Activated CD4-positive, CD25-positive, alpha-beta regulatory T cell treated with anti-CD3 and anti-CD28 coated beads, Interleukin-2, amount 50 U/mL, for 16 hours (primary cell): ENCODE measurements at regions not wholly inside any gene's neighbourhood (a gene's known extent, or its start where the extent isn't known, plus 50 kb on each side); places are given as distances from the start of the nearest gene placed in this dataset.

Source experiments
- DNase-seq: peaks from one replicate; pipeline ENCODE4 v3.0.0-alpha.2; 2020; ENCODE audit warnings: low read depth, low spot score

DNA sequence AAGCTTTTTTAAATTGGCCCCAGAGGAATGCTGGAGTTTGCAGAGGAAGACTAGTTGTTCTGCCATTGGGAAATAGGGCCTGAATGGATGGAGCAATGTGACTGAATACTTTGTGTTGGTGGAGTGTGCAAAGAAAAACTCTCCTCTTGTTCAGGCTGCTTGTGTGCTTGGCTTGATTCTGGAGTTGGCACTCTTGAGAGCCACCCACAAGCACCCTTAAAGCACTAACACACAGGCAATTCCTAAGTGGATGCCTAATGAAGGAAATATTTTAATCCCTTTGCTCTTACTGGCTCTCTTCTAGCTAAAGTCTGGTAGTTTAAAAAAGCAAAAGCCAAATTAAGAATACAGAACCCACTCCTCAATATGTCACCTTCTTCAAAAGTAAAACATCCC, 304.4 kb upstream of the C2CD4B start:
- DNase-seq, result no peak

DNA sequence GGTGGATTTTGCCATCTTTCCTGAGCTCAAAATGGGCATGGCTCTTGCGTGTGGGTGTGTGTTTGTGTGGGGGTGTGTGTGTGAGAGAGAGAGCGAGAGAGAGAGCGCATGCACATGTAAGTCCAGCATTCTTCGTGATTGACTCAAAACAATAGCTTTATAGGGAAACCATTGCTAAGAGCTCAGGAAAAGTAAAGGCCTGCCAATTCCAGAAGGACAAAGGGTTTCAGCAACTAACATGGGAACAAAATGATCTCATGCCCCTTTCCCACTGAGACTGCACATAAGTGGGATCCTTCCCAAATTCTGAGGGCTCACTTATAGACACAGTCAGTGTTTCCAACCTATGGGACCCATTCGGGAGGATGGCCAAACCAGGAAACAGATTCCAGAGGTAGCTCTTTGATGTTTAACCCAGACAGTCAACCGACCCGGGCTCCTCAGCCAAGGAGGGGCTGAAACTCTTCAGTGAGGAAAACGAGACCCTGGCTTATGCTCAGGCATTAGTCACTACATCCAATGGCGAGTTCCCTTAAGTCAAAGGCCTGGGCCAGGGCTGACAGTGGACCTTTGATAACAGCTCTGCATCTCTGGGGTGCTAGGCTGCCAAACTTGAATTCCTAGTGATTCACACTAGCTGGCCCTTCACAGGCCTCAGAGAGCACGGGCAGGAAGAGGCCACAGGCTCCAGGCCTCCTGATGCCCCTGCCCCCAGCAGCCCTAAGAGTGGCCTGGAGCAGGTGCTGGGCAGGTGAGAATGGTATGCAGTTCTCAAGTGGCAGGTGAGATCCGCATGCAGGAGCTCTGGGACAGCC, 305.0 kb upstream of the C2CD4B start:
- DNase-seq, result no peak

DNA sequence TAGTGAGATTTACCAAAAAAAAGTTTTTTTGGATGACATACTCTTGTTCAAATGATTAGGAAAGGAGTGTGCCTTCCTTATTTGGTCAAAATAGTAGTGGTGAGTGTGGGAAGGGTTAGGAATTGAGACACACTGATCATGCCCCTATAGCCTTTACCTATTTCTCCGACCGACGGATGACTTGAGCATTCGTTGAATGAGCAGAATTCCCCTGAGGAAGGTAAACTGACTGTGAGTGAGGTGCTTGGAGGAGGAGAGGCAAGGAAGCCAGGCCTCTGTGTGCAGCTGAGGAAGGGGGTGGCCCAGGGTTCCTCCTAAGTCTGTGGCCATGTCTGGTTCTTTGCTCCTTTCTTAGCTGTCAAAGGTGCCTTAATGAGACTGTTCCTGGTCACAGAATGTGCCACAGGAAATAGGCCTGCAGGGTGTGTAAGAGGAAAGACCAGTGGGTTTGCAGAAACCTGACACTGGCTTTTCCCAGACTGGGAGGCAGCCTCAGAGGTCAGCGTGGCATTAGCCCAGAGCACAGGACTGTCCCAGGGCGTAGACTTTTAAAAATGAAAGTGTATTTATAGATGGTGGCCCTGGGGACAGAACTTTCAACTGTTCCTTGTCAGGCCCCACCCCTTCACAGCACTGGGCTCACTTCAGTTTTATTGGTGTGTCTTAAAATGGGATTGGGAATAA, 307.7 kb upstream of the C2CD4B start:
- no peak for DNase-seq

DNA sequence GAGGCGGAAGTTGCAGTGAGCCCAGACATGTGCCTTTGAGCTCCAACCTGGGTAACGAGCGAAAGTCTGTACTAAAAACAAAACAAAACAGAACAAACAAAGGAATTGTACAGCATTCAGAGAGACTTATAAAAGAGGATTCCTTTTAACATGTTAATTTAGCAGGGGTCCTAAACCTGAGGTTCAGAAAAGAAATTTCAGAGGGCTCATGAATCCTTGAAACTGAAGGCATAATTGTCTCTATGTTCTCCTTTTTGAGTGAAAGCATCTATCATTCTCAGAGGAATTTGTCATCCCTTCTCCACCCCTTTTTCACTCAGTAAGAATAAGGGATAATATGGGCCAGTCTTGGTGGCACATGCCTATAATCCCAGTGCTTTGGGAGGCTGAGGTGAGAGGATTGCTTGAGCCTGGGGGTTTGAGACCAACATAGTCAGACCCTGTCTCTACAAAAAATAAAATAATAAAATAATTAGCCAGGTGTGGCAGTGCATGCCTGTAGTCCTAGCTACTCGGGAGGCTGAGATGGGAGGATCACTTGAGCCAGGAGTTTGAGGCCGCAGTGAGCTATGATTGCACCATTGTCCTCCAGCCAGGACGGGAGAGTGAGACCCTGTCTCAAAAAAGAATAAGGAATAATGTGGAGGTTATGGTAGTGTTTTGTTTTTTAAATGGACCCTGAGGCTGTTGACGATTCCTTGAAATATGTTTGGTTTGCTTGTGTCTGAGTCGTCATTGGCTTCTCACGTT, 309.1 kb upstream of the C2CD4B start:
- no peak for DNase-seq

DNA sequence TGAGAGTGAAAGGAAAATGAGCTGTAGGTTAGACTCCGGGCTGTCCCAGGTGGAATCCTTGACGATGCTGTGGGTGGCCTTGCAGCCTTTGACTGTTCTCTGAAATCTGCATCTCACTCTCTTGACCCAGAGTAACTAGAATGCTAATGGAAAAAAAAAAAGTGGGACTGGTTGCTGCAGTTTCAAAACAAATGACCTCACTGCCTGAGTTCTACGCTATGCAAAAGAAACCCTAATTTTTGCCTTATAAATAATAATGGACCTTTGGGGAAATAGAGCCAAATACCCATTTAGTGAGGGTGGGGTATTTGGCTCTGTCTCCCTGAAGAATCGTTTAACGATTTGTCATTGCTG, 309.7 kb upstream of the C2CD4B start:
- no peak for DNase-seq

DNA sequence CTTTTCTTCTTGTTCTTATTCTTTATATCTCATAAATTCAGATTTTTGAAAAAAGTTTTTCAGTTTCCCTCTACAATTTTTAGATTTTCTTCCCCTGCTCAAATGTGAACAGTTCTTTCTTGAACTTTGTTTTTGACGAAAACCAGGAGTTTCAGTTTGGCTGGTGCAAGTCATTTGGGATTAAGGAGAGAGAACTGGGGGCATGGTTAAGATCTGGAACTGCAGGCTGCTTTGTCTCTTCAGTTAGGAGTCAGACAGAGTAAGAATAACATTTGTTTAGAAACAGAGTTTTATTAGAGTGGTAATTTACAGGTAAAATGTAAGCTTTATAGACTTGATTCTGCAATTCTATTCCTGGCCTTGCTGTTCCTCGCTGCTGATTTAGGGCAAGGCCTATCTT, 310.5 kb upstream of the C2CD4B start:
- DNase-seq, result no peak

DNA sequence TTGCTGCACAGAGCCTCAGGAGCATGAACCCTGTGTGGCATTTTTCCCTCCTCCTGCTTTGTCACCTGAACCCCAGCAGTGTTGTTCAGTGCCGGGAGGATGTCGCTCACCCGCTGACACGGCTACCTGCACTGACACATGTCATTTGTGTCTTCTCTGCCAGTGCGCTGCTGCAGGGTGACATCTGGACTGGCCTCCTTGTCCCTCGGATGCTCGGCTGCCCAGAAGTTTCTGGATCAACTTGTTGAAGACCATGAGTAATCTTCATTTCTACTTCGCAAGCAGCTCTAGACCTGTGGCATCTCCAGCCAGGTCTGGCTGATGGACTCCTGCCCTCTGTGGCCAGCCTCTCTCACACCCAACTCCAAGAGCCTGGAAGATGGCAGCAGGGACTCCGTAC, 311.1 kb upstream of the C2CD4B start:
- no peak for DNase-seq

DNA sequence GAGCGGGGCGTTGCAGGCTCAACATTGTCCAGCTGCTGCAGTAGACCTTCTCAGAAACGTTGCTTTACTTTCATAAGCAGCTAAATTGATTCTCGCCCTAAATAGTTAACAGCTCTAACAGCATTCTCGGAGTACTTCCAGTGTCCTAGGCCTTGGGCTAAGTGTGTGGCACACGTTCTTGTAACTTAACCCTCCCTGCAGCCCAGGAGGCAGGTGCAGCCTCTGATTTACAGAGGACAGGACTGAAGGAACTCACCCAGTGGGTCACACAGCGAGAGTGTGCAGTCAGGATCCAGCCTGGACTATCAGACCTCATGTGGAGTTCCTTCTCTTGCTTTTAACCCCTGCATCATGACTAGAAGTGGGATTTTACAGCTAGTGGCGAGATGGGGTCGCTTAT, 312.8 kb upstream of the C2CD4B start:
- no peak for DNase-seq

DNA sequence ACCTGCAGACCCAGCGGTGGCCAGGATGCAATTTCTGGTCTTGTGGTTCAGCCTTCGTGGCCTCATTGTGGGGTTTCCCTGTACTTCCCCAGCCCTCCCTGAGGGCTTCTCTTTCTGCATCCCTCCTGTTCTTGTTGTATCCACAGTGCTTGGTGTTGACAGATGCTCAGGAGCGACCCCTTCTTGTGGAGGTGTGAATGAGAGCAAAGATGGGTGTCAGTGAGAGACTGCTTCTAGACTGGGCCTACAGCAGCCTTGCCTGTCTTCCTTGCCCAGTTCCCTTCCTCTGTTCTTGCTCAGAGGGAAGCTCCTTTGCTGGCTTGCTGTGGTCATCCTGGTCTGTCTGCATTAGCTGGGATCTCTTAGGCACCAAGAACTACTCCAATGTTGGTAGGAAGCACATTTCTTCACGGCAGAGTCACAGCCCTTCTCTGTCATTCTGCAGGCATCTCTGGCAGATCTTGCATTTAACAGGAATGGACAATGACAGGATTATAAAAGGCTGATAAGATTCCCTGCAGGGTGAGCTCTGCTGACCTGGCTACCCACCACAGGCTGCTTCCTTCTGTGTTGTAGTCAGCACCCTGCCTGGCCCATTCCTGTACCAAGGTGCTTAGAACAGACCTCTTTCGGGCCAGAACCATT, 317.8 kb upstream of the C2CD4B start:
- no peak for DNase-seq

DNA sequence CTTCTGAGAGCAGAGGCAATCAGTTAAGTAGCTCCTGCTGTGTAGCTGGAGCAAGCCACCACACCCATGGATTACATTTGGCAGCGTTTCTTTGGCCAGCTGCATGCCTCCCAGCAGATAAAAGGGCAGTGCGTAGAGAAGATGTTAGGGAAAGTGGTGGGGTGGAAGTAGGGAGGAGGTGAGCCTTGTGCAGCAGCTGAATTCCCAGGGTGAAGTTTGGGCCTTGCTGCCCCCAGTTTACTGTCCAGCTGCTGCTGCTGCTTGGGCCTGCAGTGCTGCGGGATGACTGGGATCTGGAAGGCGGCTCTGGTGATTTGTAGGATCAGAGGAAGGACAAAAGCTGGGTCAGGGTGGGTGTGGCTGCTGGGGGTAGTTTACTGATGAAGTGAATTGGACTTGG, 318.7 kb upstream of the C2CD4B start:
- DNase-seq, result no peak

DNA sequence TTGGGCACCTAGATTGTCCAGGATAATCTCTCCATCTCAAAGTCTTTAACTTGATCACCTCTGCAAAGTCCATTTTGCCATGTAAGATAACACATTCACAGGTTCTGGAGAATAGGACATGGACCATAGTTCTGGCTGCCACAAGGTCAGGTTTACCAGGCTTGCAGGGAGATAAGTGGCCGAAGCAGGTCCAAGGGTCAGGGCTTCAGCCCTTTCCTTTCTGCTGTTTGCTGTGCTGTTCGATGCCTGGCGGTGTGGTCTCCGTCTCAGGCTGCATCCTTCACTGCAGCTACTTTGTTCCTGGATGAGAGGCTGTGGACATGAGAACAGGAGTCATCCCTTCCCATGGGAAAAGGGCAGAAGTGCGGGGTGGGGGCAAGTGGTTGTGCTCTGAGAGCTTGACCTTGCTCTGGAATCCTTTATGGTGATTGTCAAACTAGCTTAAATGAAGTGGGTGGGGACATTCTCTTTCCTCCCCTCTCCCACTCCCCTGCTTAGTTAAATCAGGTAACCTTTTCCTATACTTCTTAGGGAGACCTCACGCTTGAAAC, 320.2 kb upstream of the C2CD4B start:
- no peak for DNase-seq

DNA sequence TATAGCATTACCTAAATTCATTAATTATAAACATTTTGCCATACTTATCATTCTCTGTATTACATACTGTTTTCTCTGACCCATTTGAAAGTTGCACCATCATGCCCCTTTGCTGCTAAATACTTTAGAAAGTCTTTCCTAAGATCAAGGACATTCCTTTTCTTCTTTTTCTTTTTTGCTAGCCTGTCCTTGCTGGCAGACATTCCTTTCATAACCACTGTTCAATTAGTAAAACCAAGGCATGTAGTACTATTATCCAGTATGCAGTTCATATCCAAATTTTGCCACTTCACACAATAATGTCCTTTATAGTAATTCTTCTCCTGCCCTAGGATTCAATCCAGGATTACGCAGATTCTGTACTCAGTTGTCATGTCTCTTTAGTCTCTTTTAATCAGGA, 321.0 kb upstream of the C2CD4B start:
- DNase-seq, result no peak

DNA sequence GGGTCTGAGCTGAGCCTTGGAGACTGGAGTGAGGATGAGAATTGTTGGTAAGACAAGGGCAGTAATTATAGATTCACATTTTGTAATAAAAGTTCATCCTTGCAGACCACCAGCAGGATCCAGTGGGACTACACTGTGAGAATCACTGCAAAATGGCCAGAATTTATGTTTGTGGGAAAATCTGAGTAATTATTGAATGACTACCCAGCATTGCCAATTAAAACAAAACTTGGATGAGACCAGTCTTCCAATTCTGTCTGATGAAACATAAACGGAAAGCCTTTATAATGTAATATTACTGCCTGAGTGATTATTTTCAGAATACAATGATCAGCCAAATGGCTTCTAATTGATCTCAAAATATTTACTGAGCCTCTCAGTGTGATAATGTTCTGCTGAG, 323.3 kb upstream of the C2CD4B start:
- no peak for DNase-seq

DNA sequence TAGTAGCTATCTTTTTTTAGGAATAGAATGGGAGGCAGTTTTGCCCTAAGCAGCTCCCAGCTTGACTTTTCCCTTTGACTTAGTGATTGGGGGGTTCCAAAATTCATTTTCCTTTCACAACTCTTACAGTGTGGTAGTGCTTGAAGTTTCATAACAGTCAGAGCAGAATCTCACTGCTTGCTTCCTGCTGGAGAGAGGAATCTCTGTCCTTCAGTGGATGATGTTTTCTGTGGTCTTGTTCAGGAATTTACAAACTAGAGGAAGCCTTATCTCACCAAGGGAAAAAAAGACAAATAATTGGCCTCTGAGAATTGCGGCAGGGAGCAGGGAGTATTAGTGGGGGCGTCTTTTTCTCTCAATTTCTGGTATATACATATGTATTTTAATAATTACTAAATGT, 326.6 kb upstream of the C2CD4B start:
- no peak for DNase-seq

DNA sequence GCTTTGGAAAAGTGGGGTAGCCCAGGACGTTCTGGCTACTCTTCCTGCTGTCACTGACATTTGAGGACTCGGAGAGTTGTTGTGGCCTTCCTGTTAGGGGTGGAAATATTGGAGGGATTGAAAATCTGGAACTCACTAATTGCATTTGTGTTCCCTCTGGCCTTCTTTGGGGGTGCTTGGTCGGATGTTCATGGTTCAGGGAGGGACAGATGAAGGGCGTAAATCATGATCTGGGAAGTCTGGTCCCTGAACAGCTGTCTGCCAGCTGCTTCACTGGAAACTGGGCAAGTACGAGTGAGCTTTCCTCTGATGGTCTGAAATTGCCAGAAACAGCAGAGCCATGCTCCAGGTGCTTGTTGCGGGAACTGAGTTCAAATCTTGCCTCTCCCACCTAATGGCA, 327.8 kb upstream of the C2CD4B start:
- DNase-seq, result no peak

DNA sequence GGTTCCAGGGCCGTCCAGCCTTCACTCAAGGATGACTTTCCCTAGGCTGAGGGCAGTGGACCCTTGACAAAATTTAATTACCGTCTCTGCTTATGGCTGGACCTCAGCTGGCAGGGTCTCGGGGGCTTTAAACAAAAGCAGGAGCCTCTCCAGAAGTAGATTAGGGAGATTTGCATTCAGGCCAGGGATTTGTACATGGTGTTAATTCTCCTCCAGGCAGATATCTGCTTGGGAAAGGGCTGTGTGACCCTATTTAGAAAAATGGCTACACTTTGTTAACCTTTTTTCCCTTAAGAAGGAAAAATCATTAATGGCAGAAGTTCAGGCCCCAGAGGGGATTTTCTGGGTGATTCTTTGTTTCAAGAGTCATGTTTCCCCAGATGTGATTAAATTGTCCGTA, 329.1 kb upstream of the C2CD4B start:
- DNase-seq, result no peak

DNA sequence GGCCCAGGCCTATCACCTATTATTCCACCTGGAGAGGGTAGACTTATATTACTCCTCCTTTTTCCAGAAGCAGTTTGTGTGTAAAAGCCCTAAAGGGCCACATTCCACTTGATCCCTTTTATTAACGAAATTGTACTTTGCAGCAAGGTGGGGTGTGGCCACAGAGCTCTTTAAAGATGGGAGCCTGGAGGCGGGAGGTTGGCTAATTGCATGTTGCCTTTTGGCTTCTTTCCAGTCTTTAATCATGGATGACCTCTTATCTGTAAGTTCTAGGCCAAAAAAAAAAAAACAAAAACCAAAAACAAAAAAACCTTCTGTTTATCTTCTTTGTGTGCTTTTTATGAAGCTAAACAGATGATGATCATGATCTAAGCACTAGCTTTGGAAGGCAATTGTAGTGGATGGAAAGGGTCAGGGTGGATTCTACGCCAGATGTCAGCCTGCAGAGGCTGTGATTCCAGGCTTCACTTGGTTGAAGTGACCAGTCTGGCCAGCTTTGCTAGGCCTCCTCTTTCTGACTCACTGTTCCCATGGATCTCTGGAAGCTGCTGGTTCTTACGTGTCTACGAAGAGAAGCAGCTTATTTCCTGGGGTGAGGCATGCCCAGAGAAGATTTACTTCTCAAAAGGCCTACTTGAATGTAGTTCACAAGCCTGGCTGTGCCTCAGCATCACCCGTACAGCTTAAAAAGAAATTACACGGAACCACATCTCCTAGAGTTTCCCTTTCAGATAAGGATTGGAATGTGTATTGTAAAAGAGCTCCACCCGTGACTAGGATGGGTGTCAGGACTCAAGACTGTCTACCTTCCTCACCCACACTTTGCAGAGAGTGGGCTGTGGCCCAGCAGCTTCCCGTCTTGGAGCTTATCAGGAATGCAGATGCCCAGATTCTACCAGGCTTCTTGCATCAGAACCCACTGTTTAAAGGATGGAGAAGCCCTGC, 330.9 kb upstream of the C2CD4B start:
- DNase-seq, result no peak

DNA sequence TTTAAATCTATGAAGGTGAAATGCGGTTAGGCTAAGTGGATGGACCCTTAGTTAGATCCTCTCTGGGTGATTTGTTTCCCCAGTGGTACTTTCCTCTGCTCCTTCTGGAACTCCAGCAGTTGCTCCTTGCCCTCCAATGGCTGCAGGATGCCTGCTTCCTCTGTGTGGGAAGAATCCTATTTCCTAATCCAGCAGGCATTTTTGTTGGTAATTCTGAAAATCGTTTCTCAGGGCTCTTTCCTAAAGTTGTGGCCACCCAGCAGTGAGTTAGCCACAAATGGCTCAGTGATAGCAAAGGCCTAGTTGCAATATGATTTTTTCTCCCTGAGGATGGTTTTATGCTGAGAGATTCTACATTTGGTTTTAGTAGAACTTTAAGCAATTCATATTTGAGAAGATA, 332.3 kb upstream of the C2CD4B start:
- no peak for DNase-seq

DNA sequence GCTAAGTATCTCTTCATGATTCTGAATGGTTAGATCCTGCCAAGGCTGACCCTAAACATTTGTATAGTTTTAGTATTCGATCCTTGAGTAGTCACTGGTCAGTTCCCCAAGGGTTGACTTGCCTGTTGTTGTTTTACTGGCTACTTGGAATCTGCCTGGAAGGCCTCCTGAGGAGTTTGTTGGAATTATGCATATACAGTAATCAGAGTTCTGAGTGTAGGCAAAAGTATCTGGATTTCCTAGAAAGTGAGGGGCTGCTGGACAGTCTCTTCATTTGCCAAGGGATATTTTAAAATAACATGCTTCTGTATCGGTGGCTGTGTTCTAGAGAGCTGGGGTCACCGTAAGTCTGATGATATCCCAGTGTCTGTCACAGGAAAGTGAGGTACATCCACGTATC, 333.2 kb upstream of the C2CD4B start:
- DNase-seq, result no peak

DNA sequence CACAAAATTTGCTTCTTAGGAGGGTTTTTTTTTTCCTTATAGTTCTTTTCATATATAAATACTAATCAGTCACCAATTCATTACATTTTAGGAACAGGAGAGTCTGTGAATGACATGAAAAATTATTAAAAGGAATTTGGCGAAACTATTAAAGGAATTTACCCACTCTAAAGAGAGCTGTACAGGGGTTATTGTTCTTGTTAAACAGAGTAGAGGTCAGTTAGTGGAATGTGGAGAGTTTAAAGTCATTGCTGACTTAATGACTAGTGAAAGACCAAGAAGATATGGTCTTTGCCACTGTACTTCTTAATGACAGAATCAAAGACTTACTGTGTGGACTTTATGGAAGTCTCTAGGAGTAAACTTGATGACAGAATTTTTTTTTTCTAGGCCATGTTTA, 333.6 kb upstream of the C2CD4B start:
- no peak for DNase-seq

DNA sequence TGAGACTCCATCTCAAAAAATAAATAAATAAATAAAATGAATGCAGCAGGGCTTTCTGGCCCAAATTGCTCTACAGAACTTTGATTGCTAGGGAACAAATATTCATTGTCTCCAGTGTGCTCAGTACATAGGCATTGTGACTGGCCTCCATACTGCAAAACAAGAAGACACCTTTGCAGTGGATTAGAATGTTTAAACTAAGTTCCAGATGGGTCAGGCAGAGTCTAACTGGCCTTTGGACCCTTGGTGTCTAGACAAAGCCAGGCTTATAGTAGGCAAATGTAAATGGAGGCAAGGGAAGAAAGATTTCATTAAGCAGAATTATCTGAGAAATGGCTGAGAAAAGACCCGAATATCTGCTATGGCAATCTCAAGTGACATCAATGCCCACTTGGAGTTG, 335.2 kb upstream of the C2CD4B start:
- no peak for DNase-seq
